ENCODE measurements at regions not wholly inside any gene's neighbourhood (a gene's known extent, or its start where the extent isn't known, plus 50 kb on each side); places are given as distances from the start of the nearest gene placed in this dataset.

- H3K27ac ChIP-seq (ENCODE audit: low read length): no peak overlapping the region
- H3K9me3 ChIP-seq (ENCODE audit: insufficient read depth, low read depth, low read length): no peaks in the 10 kb centered on the region
- H3K9ac ChIP-seq (ENCODE audit: low read depth, low read length): no peak overlapping the region
- no peaks in the 10 kb centered on the region for H3K27me3 ChIP-seq (ENCODE audit: insufficient read depth, low read length)
- H3K4me1 ChIP-seq (ENCODE audit: insufficient read depth, low read length): peaks cover 7% of the 10 kb centered on the region; the same call in 1 of the 2 replicates
- no peak overlapping the region for H3K4me3 ChIP-seq (ENCODE audit: low read length)
- H3K36me3 ChIP-seq (ENCODE audit: insufficient read depth, low read depth, low read length): no peaks in the 10 kb centered on the region
These were observed 200.7 kb upstream of the NSMCE3 start for GRCh38 chr15:29470311-29470710.

DNA sequence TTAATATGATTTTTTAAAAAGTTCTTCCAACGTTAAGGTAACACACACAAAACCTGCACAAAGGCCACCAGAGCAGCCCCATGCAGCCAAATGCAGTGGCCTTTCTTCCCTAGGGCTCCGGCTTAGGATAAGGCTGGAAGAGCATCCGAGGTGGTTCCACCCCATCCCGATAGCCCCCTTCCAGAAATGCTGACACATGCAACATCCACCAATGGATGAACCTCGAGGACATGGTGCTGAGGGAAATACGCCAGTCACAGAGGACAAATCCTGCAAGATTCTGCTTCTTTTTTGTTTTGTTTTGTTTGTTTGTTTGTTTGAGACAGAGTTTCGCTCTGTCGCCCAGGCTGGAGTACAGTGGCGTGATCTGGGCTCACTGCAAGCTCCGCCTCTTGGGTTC, 199.3 kb upstream of the NSMCE3 start:
- H3K9ac ChIP-seq (ENCODE audit: low read depth, low read length): no peak overlapping the region
- H3K36me3 ChIP-seq (ENCODE audit: insufficient read depth, low read depth, low read length): no peaks in the 10 kb centered on the region
- no peak overlapping the region for H3K4me3 ChIP-seq (ENCODE audit: low read length)
- H3K4me1 ChIP-seq (ENCODE audit: insufficient read depth, low read length): peaks cover 7% of the 10 kb centered on the region; the same call in 1 of the 2 replicates
- no peak overlapping the region for H3K27ac ChIP-seq (ENCODE audit: low read length)
- H3K9me3 ChIP-seq (ENCODE audit: insufficient read depth, low read depth, low read length): no peaks in the 10 kb centered on the region
- no peaks in the 10 kb centered on the region for H3K27me3 ChIP-seq (ENCODE audit: insufficient read depth, low read length)

GRCh38 chr15:29467091-29467490, 197.5 kb upstream of the NSMCE3 start:
- Histone ChIP-seq H3K4me1 (ENCODE audit: insufficient read depth, low read length) (peaks cover 6% of the 10 kb centered on the region; the same call in 1 of the 2 replicates), H3K9ac (ENCODE audit: low read depth, low read length) (no peak overlapping the region), H3K27me3 (ENCODE audit: insufficient read depth, low read length) (no peaks in the 10 kb centered on the region), H3K9me3 (ENCODE audit: insufficient read depth, low read depth, low read length) (no peaks in the 10 kb centered on the region), H3K36me3 (ENCODE audit: insufficient read depth, low read depth, low read length) (no peaks in the 10 kb centered on the region), H3K4me3 (ENCODE audit: low read length) (no peak overlapping the region), H3K27ac (ENCODE audit: low read length) (no peak overlapping the region)

DNA sequence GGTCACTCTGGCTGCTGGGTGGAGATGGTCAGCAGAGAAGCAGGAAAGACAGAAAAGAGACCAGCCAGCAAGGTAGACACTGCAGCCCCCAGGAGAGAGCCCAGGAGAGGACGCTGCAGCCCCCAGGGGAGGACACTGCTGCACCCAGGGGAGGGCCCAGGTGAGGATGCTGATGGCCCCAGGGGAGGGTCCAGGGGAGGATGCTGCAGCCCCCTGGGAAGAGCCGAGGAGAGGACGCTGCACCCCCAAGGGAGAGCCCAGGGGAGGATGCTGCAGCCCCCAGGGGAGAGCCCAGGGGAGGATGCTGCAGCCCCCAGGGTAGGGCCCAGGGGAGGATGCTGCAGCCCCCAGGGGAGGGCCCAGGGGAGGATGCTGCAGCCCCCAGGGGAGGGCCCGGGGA, 196.7 kb upstream of the NSMCE3 start:
- H3K27me3 ChIP-seq (ENCODE audit: insufficient read depth, low read length): no peaks in the 10 kb centered on the region

DNA sequence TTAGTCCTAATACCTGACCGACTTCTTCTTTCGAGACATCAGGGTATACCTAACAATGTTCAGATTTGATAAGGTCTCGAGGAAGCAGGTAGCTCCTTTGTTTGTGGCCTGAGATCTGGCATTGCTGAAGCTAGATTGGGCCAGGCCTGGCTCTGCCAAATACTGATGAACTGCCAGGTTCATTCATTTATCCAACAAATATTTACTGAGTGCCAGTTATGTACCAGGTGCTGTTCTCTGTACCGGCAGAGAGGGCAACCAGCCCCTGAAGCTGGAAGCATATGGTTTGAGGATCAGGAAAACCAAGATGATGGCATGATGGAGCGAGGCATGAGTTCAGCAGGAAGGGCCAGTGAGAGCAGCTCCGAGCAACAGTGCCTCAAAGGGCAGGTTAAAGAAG, 196.2 kb upstream of the NSMCE3 start:
- H3K27ac ChIP-seq (ENCODE audit: low read length): no peak overlapping the region
- no peaks in the 10 kb centered on the region for H3K9me3 ChIP-seq (ENCODE audit: insufficient read depth, low read depth, low read length)
- no peaks in the 10 kb centered on the region for H3K4me1 ChIP-seq (ENCODE audit: insufficient read depth, low read length)
- H3K9ac ChIP-seq (ENCODE audit: low read depth, low read length): no peak overlapping the region
- H3K4me3 ChIP-seq (ENCODE audit: low read length): no peak overlapping the region
- no peaks in the 10 kb centered on the region for H3K36me3 ChIP-seq (ENCODE audit: insufficient read depth, low read depth, low read length)
- no peaks in the 10 kb centered on the region for H3K27me3 ChIP-seq (ENCODE audit: insufficient read depth, low read length)

More for the DNA sequence above, 196.7 kb upstream of the NSMCE3 start:
- H3K27ac ChIP-seq (ENCODE audit: low read length): no peak overlapping the region
- no peak overlapping the region for H3K9ac ChIP-seq (ENCODE audit: low read depth, low read length)
- no peaks in the 10 kb centered on the region for H3K36me3 ChIP-seq (ENCODE audit: insufficient read depth, low read depth, low read length)
- H3K4me3 ChIP-seq (ENCODE audit: low read length): no peak overlapping the region
- no peaks in the 10 kb centered on the region for H3K9me3 ChIP-seq (ENCODE audit: insufficient read depth, low read depth, low read length)
- peaks cover 4% of the 10 kb centered on the region; the same call in 1 of the 2 replicates for H3K4me1 ChIP-seq (ENCODE audit: insufficient read depth, low read length)

DNA sequence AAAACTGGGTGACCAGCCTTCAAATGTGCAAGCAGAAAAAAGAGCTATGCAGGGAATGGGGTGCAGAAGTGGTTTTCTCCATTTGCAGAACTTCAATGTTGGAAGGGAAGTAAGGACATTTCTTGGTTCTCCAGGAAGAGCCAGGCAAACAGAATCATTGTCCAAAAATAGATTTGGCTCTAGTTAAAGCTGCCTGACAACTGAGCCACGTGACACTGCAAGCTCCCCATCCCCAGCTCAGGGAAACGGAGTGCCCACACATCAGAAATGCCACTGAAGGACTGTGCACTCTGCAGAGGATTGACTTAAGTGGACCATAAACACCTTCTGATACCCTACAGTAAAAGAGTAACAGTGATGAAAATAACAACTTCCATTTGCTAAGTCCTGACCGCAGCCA, 195.6 kb upstream of the NSMCE3 start:
- H3K9me3 ChIP-seq (ENCODE audit: insufficient read depth, low read depth, low read length): no peaks in the 10 kb centered on the region
- no peak overlapping the region for H3K4me3 ChIP-seq (ENCODE audit: low read length)
- no peaks in the 10 kb centered on the region for H3K27me3 ChIP-seq (ENCODE audit: insufficient read depth, low read length)
- H3K27ac ChIP-seq (ENCODE audit: low read length): no peak overlapping the region
- H3K4me1 ChIP-seq (ENCODE audit: insufficient read depth, low read length): no peaks in the 10 kb centered on the region
- H3K9ac ChIP-seq (ENCODE audit: low read depth, low read length): no peak overlapping the region
- no peaks in the 10 kb centered on the region for H3K36me3 ChIP-seq (ENCODE audit: insufficient read depth, low read depth, low read length)

- Histone ChIP-seq H3K4me3 (ENCODE audit: low read length) (no peak overlapping the region), H3K9ac (ENCODE audit: low read depth, low read length) (no peak overlapping the region)
These were observed 192.3 kb upstream of the NSMCE3 start for GRCh38 chr15:29461877-29462276.

GRCh38 chr15:29458361-29458760, 188.7 kb upstream of the NSMCE3 start:
- Histone ChIP-seq H3K4me1 (ENCODE audit: insufficient read depth, low read length) (no peaks in the 10 kb centered on the region), H3K27me3 (ENCODE audit: insufficient read depth, low read length) (no peaks in the 10 kb centered on the region), H3K9me3 (ENCODE audit: insufficient read depth, low read depth, low read length) (no peaks in the 10 kb centered on the region), H3K36me3 (ENCODE audit: insufficient read depth, low read depth, low read length) (no peaks in the 10 kb centered on the region), H3K9ac (ENCODE audit: low read depth, low read length) (no peak overlapping the region), H3K4me3 (ENCODE audit: low read length) (no peak overlapping the region), H3K27ac (ENCODE audit: low read length) (no peak overlapping the region)

More at GRCh38 chr15:29461877-29462276, 192.3 kb upstream of the NSMCE3 start:
- Histone ChIP-seq H3K36me3 (ENCODE audit: insufficient read depth, low read depth, low read length) (no peaks in the 10 kb centered on the region), H3K27me3 (ENCODE audit: insufficient read depth, low read length) (no peaks in the 10 kb centered on the region), H3K27ac (ENCODE audit: low read length) (no peak overlapping the region), H3K9me3 (ENCODE audit: insufficient read depth, low read depth, low read length) (no peaks in the 10 kb centered on the region), H3K4me1 (ENCODE audit: insufficient read depth, low read length) (no peaks in the 10 kb centered on the region)

DNA sequence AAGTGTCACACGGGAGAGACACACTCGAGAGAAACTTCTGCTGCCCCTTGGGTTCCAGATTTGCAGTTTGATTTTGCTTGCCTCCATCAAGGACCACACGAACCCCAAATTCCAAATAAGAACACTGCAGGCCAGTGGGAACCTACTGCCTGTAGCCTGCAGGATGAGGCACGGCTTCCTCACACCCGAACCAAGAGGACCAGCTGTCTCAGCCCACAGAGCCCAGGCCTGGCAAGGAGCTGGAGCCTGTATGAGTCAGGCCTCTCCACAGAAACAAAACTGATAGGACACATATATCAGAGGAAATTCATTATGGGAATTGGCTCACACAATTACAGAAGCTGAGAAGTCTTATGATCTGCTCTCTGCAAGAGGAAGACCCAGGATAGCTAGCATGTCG, 188.1 kb upstream of the NSMCE3 start:
- Histone ChIP-seq H3K9me3 (ENCODE audit: insufficient read depth, low read depth, low read length) (no peaks in the 10 kb centered on the region), H3K4me3 (ENCODE audit: low read length) (no peak overlapping the region), H3K36me3 (ENCODE audit: insufficient read depth, low read depth, low read length) (no peaks in the 10 kb centered on the region), H3K27ac (ENCODE audit: low read length) (no peak overlapping the region), H3K27me3 (ENCODE audit: insufficient read depth, low read length) (no peaks in the 10 kb centered on the region), H3K9ac (ENCODE audit: low read depth, low read length) (no peak overlapping the region), H3K4me1 (ENCODE audit: insufficient read depth, low read length) (peaks cover 3% of the 10 kb centered on the region; the same call in 1 of the 2 replicates)

DNA sequence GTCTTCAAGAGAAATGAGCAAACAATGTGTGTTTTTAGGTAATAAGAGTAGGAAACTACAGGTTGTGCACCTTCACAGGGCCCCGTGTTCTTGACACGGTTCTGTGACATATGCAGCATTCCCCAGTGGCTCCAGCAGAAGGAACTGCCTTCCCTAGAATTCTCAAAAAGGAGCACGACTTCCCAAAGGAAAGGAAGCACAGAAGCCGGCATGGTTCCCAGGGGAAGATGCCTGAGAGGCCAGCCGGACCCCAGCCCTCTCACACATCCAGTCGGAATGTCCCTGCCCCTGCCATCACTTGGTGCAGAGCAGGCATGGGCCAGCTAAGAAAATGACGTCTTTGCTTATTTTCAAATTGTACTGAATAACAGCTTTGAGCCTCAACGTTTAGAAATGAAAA, 187.3 kb upstream of the NSMCE3 start:
- no peaks in the 10 kb centered on the region for H3K9me3 ChIP-seq (ENCODE audit: insufficient read depth, low read depth, low read length)
- no peak overlapping the region for H3K4me3 ChIP-seq (ENCODE audit: low read length)
- H3K27ac ChIP-seq (ENCODE audit: low read length): no peak overlapping the region
- no peak overlapping the region for H3K9ac ChIP-seq (ENCODE audit: low read depth, low read length)
- no peaks in the 10 kb centered on the region for H3K27me3 ChIP-seq (ENCODE audit: insufficient read depth, low read length)
- H3K36me3 ChIP-seq (ENCODE audit: insufficient read depth, low read depth, low read length): no peaks in the 10 kb centered on the region
- H3K4me1 ChIP-seq (ENCODE audit: insufficient read depth, low read length): peaks cover 5% of the 10 kb centered on the region; the same call in 1 of the 2 replicates

- H3K9ac ChIP-seq (ENCODE audit: low read depth, low read length): no peak overlapping the region
- H3K27me3 ChIP-seq (ENCODE audit: insufficient read depth, low read length): no peaks in the 10 kb centered on the region
- H3K4me1 ChIP-seq (ENCODE audit: insufficient read depth, low read length): peaks cover 5% of the 10 kb centered on the region; the same call in 1 of the 2 replicates
- H3K36me3 ChIP-seq (ENCODE audit: insufficient read depth, low read depth, low read length): no peaks in the 10 kb centered on the region
- no peak overlapping the region for H3K4me3 ChIP-seq (ENCODE audit: low read length)
- no peak overlapping the region for H3K27ac ChIP-seq (ENCODE audit: low read length)
- H3K9me3 ChIP-seq (ENCODE audit: insufficient read depth, low read depth, low read length): no peaks in the 10 kb centered on the region
These were observed 186.6 kb upstream of the NSMCE3 start for GRCh38 chr15:29456255-29456654.

GRCh38 chr15:29455530-29455929, 185.9 kb upstream of the NSMCE3 start:
- no peaks in the 10 kb centered on the region for H3K27me3 ChIP-seq (ENCODE audit: insufficient read depth, low read length)
- peaks cover 5% of the 10 kb centered on the region; the same call in 1 of the 2 replicates for H3K4me1 ChIP-seq (ENCODE audit: insufficient read depth, low read length)
- H3K9me3 ChIP-seq (ENCODE audit: insufficient read depth, low read depth, low read length): no peaks in the 10 kb centered on the region
- no peak overlapping the region for H3K4me3 ChIP-seq (ENCODE audit: low read length)
- no peak overlapping the region for H3K27ac ChIP-seq (ENCODE audit: low read length)
- H3K36me3 ChIP-seq (ENCODE audit: insufficient read depth, low read depth, low read length): no peaks in the 10 kb centered on the region
- no peak overlapping the region for H3K9ac ChIP-seq (ENCODE audit: low read depth, low read length)

All from iPS-20b (cell line).